ENCODE measurements at regions not wholly inside any gene's neighbourhood (a gene's known extent, or its start where the extent isn't known, plus 50 kb on each side); places are given as distances from the start of the nearest gene placed in this dataset.

DNA sequence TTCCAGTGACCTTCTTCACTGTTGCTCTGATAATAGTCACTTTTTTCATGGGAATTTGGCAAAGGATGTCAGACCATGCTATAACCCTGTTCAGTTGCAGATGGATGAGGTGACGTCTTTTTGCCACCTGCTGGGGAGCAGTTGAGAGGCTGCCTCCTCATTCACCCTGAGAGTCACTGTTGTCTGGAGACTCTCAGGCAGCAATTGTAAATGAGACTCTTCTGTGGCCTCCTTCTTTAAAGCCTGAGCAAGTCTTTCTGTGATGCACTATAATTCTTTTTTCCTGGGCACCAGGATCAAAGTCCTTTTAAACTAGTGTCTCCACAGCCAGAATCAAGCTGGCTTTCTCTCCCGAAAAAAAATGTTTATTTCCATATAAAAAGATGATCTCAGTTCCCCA is 345.1 kb downstream of the ARL4A start:
- TF ChIP-seq FOXM1 (IDR thresholded peaks at IDR 0.05; ENCODE audit: borderline replicate concordance) (no peak), ELF4 (IDR thresholded peaks at IDR 0.05) (no peak), SUZ12 (IDR thresholded peaks at IDR 0.05) (no peak), PKNOX1 (IDR thresholded peaks at IDR 0.05) (no peak), SP1 (IDR thresholded peaks at IDR 0.05) (no peak), ZNF384 (IDR thresholded peaks at IDR 0.05) (no peak), NFRKB (IDR thresholded peaks at IDR 0.05) (no peak)

All from HEK293T (cell line).